HG03378 (cell line): ENCODE measurements at regions not wholly inside any gene's neighbourhood (a gene's known extent, or its start where the extent isn't known, plus 50 kb on each side); places are given as distances from the start of the nearest gene placed in this dataset.

Experiments
- ATAC-seq: cut with Tn5 transposase; IDR thresholded peaks from one replicate; pipeline ENCODE4 v1.9.1; 2021; ENCODE audit warnings: mild to moderate bottlenecking, moderate library complexity; ENCODE audit not compliant: unreplicated experiment

DNA sequence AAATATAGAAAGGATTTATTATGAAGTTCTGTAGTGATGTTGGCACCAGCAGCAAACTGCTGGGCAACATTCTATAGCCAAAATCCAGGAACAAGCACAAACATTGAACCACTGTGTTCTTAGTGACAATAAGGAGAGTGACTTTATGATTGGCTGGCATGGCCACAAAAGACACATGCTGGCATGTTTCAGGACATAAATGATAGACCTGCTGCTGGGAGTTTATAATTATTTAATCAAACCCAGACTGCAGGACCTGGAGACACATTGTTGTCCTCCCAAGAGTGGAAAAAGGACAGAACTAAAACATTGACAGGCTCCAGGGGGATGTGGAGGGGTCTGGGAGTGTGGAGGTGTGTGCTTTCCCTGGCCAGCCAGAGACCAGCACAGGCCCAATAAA lies 255.3 kb upstream of the LRTM1 start:
- ATAC-seq, result no peak

DNA sequence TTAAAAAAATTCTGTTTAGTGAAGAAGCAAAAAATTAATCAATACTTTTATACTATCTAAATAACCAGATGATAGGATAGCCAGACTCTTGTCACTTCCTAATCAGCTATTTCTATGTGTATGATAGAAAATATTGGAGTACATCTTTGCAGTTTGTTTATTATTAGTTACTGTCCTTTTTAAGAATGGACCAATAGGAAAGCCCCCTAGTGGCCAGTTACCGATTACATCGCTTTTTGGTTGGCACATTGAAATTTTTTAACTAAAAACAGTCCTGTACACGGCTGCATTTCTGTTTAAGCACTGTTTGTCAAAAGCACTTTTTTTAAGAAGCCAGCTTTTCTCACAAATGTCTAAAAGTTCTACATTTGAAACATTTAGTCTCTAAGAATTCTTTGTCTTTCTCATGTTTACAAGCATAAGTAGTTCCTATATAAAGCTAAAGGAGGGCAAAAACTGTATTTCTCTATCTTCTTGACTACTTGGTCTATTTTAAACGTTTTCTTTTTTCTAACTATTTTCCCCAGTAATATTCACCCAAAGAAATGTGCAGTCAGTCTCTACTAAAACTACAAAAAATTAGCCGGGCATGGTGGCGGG lies 253.2 kb upstream of the LRTM1 start:
- ATAC-seq, result no peak

DNA sequence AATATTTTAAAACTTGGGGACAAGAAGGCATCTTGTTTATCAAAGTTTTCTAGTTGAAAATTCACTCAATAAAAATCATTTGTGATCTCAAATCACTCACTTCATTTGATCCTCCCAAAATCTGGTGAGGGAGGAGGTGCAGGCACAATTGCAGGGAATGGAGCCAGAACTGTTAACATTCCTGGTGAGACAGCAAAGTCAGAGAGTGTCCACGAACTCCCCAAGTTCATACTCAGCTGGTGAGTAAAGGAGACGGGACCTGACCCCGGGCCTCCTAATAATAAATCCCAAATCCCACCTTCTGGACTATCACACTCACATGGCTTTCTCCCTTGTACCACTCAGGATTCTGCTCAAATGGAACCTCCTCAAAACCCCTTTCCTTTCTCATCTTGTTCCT lies 252.3 kb upstream of the LRTM1 start:
- no peak for ATAC-seq

DNA sequence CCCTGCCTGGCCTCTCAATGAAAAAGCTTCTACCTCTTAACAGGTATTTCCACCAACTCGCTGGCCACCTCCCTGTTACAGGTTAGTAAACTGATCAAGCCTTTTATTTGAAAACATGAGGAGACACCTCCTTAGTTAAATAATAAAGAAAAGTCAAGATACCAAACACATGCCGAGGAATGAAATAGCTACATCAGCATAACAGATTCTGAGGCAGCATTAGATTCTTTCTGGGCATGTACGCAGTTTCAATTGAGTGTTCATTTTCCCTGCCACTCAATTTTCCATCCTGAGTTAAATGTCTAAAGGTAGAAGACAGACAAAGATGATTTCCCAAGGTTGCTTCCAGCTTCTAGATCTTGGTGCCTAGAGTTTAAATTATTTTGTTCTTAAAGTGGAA lies 250.5 kb upstream of the LRTM1 start:
- no peak for ATAC-seq

DNA sequence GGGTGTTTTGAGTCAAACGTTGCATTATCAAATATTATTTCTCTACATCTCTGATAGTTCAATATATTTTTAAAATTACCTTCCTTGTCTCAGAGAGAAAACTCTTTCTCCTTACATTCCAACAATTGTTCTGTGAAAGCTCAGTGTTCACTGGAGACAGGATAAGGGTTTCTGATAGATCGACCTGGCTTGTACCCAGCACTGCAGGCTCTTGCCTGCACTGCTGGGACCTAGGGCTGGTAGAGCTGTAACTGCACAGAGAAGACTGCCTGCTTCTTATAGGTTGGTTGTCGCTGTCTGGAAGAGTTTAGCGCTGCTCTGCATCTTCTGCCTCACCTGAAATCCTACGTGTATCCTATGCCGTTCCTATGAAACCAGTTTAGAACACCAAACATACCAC lies 249.9 kb upstream of the LRTM1 start:
- no peak for ATAC-seq

DNA sequence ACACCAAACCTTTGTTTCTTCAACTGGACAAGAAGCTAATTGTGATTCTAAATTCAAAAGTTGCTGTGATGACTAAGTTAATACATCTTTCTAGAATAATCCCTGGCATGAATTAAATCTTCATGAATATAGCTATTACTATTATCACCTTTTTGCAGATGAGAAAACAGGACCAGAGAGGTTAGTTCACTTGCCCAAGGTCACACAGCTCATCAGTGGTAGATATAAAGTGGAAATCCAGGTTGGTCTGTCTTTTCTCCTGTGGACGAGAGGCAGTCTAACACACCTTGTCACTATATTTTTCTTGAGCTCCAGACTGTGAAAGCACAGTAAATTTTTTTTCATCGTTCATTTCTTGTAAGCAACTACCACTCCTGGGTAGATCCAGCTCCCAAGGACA lies 247.6 kb upstream of the LRTM1 start:
- ATAC-seq, result no peak

DNA sequence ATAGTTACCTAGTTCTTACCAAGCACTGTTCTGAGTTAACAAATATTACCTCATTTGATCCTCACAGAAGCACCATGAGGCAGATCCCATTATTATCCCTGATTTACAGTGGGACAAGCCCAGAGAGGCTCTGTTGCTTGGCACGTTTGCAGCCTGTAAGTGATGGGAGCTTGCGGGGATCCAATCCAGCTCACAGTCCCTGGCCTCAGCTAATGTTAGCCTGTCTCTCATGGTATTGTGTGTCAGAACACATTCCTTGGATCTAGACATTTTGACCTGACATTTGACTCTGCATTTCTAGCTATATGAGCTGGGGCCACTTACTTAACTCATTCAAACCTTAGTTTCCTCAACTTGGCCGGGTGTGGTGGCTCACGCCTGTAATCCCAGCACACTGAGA lies 246.9 kb upstream of the LRTM1 start:
- no peak for ATAC-seq

DNA sequence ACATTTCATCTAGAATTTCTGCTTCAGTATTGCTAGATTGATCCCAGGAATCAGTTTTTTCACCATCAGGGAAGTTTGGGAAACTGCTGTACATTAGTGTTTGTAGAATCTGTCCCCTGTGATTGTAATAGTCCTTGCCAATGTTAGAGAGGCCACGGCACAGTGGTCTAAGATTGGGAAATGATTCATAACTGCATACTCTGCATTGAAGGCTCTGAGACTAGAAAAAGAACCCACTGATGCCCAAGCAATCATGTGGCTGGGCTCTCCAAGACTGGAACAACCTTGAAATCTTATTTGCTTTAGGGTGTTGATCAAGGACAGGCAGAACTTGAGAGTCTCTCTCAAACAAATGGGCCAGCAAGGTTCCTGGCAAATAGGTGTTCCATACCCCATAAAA lies 245.6 kb upstream of the LRTM1 start:
- no peak for ATAC-seq

DNA sequence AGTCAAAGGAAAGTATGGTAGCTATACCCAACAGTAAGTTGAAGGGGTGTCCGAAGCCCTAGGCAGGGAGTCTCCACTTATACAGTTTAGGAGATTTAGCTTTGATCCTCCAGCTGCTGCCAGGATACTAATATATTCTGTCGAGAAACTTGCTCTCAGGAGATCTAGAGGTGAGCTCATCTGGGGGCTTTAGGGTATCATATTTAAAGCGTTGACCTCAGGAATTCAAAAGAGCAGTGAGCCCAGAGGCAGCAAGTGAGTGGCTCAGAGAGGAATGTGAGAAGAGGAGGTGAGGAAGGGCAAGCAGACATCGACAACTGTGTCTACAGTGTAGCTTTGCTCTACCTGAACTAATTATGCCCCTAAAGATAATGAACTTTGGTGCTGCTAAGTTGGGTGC lies 245.1 kb upstream of the LRTM1 start:
- ATAC-seq, result no peak

DNA sequence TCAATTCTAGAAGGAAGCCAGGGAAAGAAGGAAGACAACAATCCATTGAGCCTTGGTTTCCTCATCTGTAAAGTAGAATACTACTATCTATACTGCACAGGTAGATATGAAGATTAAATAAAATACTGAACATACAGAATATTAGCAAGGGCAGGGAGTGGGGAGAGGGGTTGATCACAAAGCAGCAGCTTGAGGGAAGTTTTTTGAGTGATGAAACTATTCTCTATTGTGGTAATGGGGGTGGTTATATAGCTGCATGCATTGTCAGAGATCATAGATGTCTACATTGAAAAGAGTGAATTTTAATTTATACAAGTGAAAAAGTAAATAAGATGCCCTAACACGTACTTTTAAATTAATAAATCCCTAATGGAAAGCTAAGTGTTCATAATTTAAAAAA lies 242.6 kb upstream of the LRTM1 start:
- no peak for ATAC-seq

DNA sequence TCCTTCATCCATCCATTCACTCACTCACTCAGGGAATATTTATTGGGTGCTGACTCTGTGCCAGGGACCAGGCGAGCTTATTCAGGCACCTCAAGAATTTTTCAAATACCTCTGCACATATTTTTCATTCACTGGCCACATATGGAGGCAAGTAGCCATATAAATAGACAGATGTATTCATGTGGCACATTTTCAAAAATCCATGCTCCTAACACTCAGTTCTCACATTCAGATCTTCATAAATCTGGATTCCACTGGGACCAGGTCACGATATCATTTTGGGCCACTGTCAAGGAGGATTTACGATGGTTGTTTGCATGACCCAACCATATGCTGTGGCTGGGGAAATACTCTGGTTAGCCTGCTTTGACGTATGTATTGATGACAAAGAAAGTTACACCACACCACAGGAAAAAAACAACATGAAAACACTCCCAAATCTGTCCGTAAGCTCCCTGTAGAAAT lies 241.8 kb upstream of the LRTM1 start:
- no peak for ATAC-seq

DNA sequence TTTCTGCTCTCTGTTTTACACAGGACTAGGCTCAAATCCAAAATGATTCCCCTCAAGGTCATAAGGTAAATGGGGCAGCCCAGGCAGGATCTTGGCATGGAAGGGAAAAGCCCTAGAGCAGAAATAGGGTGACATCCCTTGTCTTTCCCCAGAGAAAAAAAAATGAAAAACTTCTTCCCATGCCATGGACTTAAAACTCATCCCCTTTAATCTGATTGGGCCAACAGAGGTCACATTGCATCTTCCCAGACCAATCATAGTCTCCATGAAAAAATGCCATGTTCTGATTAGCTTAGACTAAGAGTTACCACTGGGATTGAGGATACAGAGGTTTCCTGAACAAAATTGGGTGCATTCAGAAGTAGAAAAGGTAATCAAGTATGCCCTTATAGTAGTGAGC lies 241.3 kb upstream of the LRTM1 start:
- ATAC-seq, result no peak

DNA sequence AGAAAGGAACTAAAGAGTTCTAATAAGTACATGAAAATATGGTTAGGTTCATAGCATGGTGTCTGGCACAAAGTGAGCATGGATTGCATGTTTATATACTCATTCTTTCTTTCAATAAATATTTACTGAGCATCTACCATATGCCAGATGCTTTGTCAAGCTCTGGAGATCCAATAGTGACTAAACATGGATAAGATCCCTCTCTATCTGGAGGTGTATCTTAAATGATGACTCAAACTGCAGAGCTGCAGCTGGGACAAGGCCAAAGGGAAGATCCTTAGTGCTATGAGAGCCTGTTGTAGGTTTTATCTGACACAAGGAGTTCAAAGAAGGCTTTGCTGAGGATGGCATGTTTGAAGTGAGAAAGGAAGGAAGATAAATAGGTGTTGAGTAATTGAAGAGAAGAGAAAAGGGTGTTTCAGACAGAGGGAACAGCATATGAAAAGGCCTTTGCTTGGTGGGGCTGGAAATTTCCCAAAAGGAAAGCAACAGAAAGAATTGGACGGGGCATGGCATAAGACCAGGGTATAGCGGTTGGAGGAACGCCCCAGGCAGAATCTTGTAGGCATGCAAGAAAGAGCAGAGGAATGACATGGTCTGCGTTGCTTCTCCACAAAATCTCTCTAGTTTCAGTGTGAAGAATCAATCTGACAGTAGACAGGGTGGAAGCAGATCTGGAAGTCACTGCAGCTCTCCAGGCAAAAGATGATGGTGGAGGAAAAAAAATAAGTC lies 239.9 kb upstream of the LRTM1 start:
- ATAC-seq, result no peak

DNA sequence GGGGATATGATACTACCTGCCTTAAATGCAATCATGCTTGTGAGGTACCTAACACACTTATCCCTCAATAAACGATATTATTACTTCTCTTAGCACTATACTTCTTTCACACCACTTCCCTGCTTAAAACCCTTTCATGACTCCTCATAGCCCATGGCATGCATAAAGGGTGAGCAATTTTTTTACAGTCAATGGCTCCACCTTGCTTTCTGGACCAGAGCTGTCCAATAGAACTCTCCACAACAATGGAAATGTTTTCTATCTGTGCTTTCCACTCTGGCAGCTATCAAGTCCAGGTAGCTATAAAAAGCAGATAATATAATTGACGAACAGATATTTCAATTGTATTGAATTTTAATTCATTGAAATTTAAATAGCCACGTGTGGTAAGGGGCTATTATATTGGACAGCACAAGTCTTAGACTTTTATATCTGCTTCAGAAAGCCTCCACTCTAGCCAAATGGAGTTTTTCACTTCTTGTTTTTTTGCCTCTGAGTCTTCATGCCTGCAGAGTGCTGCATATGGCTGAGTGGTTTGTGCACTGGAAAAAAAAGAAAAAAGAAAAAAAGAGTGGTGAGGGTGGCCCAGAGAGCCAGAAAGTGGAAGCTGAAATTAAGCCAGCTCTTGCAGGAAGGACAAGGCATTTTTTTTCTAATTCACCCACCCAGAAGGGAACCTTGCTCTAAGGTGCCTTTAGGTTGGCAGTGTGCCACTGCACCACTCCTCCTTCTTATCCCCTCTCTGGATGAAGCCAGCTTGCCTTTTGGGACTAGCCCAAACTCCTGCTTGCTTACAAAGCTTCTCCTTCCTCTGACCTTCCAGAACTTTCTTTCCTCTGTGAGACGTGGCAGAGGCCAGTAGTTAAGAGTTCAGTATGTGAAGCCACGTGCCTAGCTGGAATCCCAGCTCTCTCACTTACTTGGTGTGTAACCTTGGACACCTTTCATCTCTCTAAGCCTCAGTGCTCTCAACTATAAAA lies 239.0 kb upstream of the LRTM1 start:
- ATAC-seq, result no peak

DNA sequence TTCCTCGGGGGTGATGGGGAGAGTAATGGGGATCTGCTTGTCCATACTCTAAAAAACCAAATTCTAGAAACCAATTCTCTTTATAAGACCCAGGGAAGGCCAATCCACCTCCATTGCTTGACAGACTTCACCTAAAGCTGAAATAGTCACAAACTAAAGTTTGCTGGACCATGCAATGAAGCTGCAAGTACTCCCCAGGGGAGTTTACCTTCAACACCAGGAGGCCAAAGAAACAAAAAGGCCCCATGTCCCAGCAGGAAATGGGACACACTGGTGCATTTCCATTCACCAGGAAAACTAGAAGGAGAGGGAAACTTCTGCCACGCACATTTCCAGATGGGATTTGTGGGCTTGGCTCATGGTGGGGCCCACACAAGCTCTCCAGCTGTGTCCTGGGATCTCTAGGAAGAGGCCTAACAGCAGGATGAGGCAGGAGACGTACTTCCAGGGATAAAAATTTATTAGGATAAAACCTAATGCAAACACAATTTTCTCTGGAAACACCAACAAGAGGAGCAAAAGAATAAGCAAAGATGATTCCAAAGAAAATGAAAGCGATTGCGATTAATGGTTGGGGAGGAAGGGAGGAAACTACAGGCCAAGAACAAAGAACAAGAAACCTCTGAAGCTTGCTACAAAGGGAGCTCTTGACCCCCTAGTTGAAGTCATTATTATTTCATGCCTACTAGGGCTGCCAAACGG lies 238.0 kb upstream of the LRTM1 start:
- ATAC-seq, result no peak

DNA sequence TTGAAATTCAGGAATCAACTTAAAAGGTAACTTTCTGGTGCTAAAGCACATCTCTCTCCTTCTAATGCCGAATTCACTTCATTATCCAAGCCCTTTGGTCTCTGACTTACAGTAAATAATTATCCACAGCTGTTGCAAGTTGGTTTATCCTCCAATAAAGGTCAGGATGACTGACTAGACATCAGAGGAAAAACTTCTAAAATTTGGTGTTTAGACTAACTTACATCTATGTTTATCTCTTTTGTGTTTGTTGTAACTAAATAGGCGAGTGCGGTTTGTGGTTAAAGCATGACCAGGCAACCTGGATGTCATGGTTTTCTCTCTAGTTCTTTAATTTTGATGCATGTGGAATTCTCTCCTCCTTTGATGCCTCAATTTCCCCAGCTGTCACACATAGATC lies 237.4 kb upstream of the LRTM1 start:
- no peak for ATAC-seq

DNA sequence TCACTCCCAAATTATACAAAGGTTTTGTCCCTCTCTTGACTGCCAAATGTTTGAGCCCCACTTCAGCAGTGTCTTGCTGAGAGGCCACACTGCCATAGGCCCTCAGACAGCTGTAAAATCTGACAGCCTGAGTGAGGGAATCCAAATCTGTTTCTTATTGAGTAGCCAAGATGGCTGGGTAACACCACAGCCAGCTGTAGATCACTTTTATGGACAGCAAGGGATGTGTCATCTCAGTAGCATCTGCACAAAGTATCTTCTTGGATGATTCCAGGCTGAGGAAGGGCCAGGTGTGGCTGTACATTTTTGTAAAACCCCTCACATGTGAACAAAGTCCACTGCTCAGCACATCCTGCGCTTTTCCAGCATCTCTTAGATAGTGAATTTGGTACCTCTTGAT lies 237.0 kb upstream of the LRTM1 start:
- ATAC-seq, result no peak

DNA sequence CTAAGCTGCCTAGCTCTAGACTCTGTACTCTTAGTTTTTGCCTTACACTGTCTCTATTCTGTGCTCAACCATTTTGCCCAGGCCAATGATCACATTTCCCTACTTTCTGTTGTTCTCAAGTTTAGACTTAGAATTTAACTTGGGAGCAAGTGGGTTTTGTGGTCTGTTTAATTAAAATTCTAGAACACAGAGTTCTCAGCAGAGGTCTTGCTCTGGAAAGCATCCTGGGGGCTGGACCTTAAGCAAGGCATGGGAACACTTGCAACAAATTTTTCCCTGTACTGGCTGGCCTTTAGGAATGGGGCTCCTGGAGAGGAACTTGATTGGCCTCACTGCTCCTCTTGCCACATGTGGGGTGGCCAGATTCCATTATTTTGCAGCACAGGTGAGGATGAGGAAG lies 236.3 kb upstream of the LRTM1 start:
- no peak for ATAC-seq

DNA sequence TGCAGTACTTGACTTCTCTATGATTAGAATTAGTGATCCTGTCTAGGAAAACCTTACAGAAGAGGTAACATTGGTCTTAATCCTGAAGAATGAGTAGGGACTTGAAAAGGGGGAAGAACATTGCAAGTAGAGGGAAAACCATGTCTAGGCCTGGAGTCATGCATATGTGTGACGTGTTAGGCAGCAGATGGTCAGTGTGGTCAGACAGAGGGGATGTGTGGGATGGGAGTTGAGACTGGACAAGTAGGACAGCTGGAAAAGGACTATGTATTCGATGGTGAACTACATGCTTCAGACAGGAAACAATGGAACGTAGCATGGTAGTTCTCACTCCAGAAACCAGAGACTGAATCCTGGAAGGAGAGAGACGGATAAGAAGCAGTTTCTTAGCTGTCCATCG lies 235.6 kb upstream of the LRTM1 start:
- ATAC-seq, result no peak

DNA sequence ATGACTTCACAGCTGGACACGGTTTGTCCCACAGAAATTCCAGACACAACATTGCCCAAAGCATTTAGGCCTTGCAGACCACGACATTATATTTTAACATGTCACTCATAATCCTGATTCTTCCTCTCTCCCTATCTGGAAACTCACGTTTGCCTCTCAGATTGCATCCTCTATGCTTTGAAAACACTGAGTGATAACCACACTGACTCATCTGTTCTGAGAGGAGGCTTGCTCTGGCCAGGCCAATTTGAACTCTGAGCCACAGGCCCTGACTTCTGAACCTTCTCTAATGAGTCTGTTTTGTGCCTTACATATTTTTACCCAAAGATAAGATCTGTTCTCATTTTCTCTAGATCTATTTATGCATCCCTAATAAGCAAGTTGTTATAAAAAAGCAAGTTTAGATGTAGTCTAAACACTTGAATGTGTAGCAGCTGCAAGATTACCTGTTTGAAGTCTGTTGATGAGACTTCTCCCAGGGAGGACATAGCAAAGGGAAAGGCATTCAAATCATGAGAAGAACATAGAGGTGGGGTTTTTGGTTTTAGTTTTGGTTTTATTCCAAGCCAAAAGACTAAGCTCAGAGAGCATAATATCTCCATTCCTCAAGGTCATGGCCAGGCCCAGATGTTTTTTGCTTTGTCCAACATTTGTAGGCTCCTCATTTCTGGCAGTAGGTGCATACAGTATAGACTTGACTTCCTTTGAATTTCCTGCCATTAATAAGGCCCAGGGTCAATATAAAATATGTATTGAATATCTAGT lies 234.4 kb upstream of the LRTM1 start:
- ATAC-seq, result no peak
